ENCODE measurements at regions not wholly inside any gene's neighbourhood (a gene's known extent, or its start where the extent isn't known, plus 50 kb on each side); places are given as distances from the start of the nearest gene placed in this dataset.

GRCh38 chr3:132230156-132231000 is 86.8 kb upstream of the ACP3 start:
- H3K4me3 ChIP-seq (ENCODE audit: low read depth, low read length): no peak overlapping the region
- TF ChIP-seq CTCF (IDR thresholded peaks at IDR 0.05; ENCODE audit: insufficient read depth, low read length): no peak
- DNase-seq (ENCODE audit: low read depth): no peak

- TF ChIP-seq CTCF (IDR thresholded peaks at IDR 0.05; ENCODE audit: insufficient read depth, low read length): no peak
- DNase-seq (ENCODE audit: low read depth): peak; percentile 81
- no peak overlapping the region for H3K4me3 ChIP-seq (ENCODE audit: low read depth, low read length)
Measured at GRCh38 chr3:132231633-132232032, 85.6 kb upstream of the ACP3 start.

- TF ChIP-seq CTCF (IDR thresholded peaks at IDR 0.05; ENCODE audit: insufficient read depth, low read length): no peak
- DNase-seq (ENCODE audit: low read depth): no peak
- H3K4me3 ChIP-seq (ENCODE audit: low read depth, low read length): no peak overlapping the region
Measured at GRCh38 chr3:132232231-132232792, 84.9 kb upstream of the ACP3 start.

GRCh38 chr3:132236701-132237651 is 80.2 kb upstream of the ACP3 start:
- TF ChIP-seq CTCF (IDR thresholded peaks at IDR 0.05; ENCODE audit: insufficient read depth, low read length): no peak
- no peak overlapping the region for H3K4me3 ChIP-seq (ENCODE audit: low read depth, low read length)
- no peak for DNase-seq (ENCODE audit: low read depth)

GRCh38 chr3:132237652-132238032 is 79.6 kb upstream of the ACP3 start:
- no peak for TF ChIP-seq CTCF (IDR thresholded peaks at IDR 0.05; ENCODE audit: insufficient read depth, low read length)
- no peak for DNase-seq (ENCODE audit: low read depth)

GRCh38 chr3:132239587-132239986 is 77.6 kb upstream of the ACP3 start:
- DNase-seq (ENCODE audit: low read depth): no peak
- TF ChIP-seq CTCF (IDR thresholded peaks at IDR 0.05; ENCODE audit: insufficient read depth, low read length): no peak
- H3K4me3 ChIP-seq (ENCODE audit: low read depth, low read length): no peak overlapping the region

More at GRCh38 chr3:132237652-132238032, 79.6 kb upstream of the ACP3 start:
- no peak overlapping the region for H3K4me3 ChIP-seq (ENCODE audit: low read depth, low read length)

Measured in fibroblast of the aortic adventitia (primary cell).